ENCODE measurements at regions not wholly inside any gene's neighbourhood (a gene's known extent, or its start where the extent isn't known, plus 50 kb on each side); places are given as distances from the start of the nearest gene placed in this dataset.

GRCh38 chr6:15905488-15906419, 223.1 kb upstream of the MYLIP start:
- no peaks in the 10 kb centered on the region for H3K27me3 ChIP-seq (ENCODE audit: insufficient read depth, poor library complexity, severe bottlenecking)
- DNase-seq (ENCODE audit: low read depth in 1 of 2, low spot score in 1 of 2), result peak; percentile 54 to 85
- peak overlapping the region; percentile 64 for H3K27ac ChIP-seq (replicated peaks)
- TF ChIP-seq REST (IDR thresholded peaks at IDR 0.05; ENCODE audit: insufficient replicate concordance, low read depth) (no peak), SPI1 (IDR thresholded peaks at IDR 0.05; ENCODE audit: borderline replicate concordance, low read depth) (peak; percentile 92), GABPA (IDR thresholded peaks at IDR 0.05; ENCODE audit: low read depth) (no peak), POLR2AphosphoS5 (IDR thresholded peaks at IDR 0.05; ENCODE audit: low read depth) (peak; percentile 32; the same call in 1 of the 2 replicates), CTCF (IDR thresholded peaks at IDR 0.05; ENCODE audit: insufficient read depth, low read length) (no peak)
- no peak overlapping the region for H3K4me3 ChIP-seq (replicated peaks; ENCODE audit: insufficient read depth, low read length)

- H3K4me3 ChIP-seq (replicated peaks; ENCODE audit: insufficient read depth, low read length), result no peak overlapping the region
- H3K27me3 ChIP-seq (ENCODE audit: insufficient read depth, poor library complexity, severe bottlenecking), result no peaks in the 10 kb centered on the region
- no peak for DNase-seq (ENCODE audit: low read depth in 1 of 2, low spot score in 1 of 2)
- H3K27ac ChIP-seq (replicated peaks), result peak overlapping the region; percentile 64
- TF ChIP-seq GABPA (IDR thresholded peaks at IDR 0.05; ENCODE audit: low read depth), result no peak
- no peak for TF ChIP-seq CTCF (IDR thresholded peaks at IDR 0.05; ENCODE audit: insufficient read depth, low read length)
- no peak for TF ChIP-seq REST (IDR thresholded peaks at IDR 0.05; ENCODE audit: insufficient replicate concordance, low read depth)
- no peak for TF ChIP-seq POLR2AphosphoS5 (IDR thresholded peaks at IDR 0.05; ENCODE audit: low read depth)
Observed at GRCh38 chr6:15904651-15905376, 224.1 kb upstream of the MYLIP start.

- H3K27ac ChIP-seq (replicated peaks), result peak overlapping the region; percentile 15
- peak; percentile 57 to 81 for DNase-seq (ENCODE audit: low read depth in 1 of 2, low spot score in 1 of 2)
- no peak for TF ChIP-seq POLR2AphosphoS5 (IDR thresholded peaks at IDR 0.05; ENCODE audit: low read depth)
- no peak for TF ChIP-seq SPI1 (IDR thresholded peaks at IDR 0.05; ENCODE audit: borderline replicate concordance, low read depth)
- no peak for TF ChIP-seq CTCF (IDR thresholded peaks at IDR 0.05; ENCODE audit: insufficient read depth, low read length)
- no peak for TF ChIP-seq REST (IDR thresholded peaks at IDR 0.05; ENCODE audit: insufficient replicate concordance, low read depth)
- no peak for TF ChIP-seq GABPA (IDR thresholded peaks at IDR 0.05; ENCODE audit: low read depth)
- no peaks in the 10 kb centered on the region for H3K27me3 ChIP-seq (ENCODE audit: insufficient read depth, poor library complexity, severe bottlenecking)
- no peak overlapping the region for H3K4me3 ChIP-seq (replicated peaks; ENCODE audit: insufficient read depth, low read length)
Observed at GRCh38 chr6:15901141-15902115, 227.5 kb upstream of the MYLIP start.

Data from HL-60 (cell line).